A172 (cell line): ENCODE measurements at regions not wholly inside any gene's neighbourhood (a gene's known extent, or its start where the extent isn't known, plus 50 kb on each side); places are given as distances from the start of the nearest gene placed in this dataset.

Experiments
- DNase-seq: peaks from one replicate; pipeline ENCODE4 v3.0.0-alpha.2; 2015; ENCODE audit warnings: low spot score

DNA sequence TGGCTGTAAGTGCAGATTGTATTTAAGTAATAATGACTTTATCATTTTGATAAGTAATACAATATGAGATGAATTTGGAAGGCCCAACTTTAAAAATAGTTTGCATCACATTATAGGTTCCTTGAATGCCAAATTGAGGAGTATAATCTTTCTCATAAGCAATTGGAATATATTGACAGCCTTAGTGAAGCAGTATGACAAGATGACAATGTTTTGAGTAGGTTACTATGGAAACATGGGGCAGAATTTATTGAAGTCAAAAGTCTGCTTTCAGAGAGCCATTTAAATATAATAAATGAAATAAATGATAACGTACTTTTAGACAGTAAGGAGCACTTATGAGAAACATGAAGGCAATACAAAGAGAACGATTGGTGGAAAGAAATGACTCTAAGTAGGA, 776.4 kb downstream of the TECRL start:
- no peak for DNase-seq

DNA sequence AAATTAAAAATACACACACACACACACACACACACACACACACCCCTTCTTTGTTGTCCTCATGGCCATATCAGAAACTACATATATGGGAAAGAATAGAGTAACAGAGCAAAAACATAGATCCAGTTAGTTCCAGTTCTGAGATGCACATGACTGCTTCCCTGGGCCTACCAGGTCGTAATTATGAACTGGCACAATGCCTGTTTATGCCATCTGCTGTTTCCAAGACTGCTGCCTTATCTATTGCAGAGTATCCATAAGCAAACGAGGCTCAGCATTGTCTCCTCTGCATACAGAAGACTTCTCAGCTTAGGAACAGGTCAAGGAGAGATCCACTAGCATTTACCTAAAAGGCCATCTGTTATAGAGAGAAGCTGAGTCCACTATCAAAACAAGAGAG, 789.0 kb downstream of the TECRL start:
- no peak for DNase-seq

GRCh38 chr4:63619771-63620170, 789.5 kb downstream of the TECRL start:
- DNase-seq, result no peak

DNA sequence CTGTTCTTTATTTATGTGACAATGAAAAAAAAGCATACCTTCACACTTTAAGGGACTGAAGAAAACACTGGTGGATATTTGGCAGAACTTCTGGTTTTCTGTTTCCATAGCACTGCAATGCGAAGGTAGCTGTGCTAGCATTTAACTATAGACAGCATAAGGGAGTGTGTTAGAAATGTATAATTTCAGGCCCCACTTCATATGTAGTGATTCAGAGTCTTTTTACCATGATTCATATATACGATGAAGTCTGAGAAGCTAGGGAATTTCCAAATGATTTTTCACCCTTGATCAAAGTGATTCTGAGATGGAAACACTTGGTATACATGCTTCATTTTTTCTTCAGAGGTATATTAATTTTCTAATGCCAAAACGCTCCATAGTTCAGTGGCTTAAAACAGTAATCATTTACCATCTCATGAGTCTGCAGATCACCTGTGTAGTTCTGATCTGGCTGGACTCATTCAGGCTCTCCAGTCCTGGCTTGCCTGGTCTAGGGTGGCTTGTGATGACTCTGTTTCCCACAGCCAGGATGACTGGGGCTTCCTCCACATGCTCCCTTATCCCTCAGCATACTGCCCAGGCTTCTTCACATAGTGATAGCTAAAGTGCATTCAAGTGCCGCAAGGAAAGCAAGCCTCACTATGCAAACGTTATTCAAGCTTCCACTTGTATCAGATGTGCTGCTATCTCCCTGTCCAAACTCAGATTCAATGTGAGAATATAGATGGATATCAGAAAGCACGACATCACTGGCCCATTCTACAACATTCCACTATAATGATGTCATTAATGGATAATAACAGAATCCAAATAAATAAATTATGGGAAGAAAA, 790.1 kb downstream of the TECRL start:
- no peak for DNase-seq

- no peak for DNase-seq
Observed at GRCh38 chr4:63607169-63607872, 801.9 kb downstream of the TECRL start.

GRCh38 chr4:63589796-63590195, 819.5 kb downstream of the TECRL start:
- DNase-seq, result no peak

DNA sequence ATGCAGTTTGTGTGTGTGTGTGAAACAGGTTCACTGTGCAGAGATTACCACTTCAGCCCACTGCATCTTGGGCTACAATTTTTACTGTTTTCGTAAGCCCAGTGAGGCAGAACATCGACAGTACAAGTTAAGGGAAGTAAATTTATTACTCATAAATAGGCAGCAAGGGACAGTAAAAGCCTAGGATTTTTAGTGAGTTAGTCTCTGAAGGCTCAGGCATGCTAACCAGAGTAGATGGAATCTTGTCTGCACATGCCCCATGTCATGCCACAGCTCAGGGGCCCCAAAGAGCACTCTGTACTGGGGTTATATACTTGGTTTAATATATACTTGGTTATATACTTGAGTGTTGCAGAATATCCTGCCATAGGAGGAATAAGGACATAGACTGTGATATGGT, 825.7 kb downstream of the TECRL start:
- no peak for DNase-seq

GRCh38 chr4:63583007-63583406, 826.2 kb downstream of the TECRL start:
- no peak for DNase-seq

- DNase-seq, result no peak
Observed at GRCh38 chr4:63580796-63581475, 828.3 kb downstream of the TECRL start.

DNA sequence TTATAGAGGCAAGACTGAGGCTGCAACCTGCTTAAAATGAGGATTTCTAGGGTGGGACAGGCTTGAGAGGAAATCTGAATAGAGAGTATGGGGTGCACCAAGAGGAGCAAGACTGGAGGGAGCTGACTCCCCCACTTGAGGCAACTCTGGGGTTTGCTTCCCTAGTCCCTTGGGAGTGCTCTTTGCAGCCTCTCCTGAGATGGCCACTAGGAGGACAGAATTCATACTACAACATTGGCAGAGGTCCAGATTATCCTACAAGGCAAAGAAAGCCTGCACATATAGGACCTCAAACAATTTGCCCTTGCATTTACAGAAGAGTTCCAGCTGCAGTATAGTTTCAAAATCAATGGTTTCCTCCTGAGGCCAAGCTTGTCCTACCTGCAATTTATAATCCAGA, 830.9 kb downstream of the TECRL start:
- no peak for DNase-seq

DNA sequence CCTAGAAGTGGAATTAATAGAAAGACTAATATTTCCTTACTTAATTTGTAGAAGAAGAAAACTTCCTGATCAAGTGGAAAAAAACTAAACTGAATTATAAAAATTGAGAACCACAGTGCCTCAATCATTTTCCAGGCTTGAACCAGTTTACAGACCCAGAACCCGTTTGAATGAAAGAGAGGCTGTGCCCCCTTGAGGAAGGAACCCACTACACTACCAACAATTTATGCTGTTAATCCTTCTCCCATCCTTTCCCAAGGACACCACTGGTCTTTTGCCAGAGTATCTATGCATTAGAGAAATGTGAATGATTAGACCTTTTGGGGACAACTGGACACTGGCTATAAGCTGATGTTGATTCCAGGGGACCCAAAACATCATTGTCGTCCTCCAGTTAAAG, 842.6 kb downstream of the TECRL start:
- DNase-seq, result no peak

DNA sequence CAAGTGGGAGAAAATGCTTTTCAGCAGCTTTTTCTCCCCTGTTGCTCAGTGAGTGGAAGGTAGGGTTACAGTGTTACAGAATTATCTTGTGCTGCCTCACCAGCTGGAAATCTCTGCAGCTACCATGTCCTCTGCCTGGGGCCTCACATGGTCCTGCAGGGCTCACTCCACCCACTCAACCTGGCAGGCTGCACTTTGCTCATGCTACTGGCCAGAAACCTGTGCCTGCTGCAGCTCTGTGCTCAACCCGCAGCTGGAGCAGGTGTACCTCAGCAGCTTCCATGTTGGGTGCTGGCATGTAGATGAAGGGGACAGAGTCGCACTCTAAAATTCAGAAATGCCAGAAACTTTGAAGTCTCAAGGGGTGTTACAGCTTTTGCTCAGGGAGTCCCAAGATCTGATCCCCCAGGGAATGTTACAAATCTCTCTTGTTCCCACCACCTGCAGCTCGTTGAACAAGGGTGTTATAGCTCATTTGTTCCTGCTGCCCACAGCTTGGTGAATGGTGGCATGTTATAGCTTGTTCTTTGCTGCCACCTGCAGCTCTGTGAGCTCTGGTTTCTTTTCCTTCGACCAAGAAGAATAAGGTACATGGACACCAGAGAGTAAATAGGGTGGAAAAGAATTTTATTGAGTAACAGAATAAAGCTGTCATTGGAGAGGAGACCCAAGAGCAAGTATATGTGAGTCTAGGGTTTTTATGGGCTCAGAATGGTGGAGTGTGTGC, 845.8 kb downstream of the TECRL start:
- DNase-seq, result no peak

DNA sequence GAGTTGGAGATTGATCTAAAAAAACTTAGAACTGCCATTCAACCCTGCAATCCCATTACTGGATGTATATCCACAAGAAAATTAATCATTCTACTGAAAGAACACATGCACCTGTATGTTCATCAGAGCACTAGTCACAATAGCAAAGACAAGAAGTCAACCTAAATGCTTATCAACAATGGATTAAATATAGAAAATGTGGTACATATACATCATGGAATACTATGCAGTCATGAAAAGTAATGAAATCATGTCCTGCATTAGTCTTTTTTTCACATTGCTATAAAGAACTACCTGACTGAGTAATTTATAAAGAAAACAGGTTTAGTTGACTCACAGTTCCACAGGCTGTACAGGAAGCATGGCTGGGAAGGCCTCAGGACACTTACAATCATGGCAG, 850.5 kb downstream of the TECRL start:
- no peak for DNase-seq

DNA sequence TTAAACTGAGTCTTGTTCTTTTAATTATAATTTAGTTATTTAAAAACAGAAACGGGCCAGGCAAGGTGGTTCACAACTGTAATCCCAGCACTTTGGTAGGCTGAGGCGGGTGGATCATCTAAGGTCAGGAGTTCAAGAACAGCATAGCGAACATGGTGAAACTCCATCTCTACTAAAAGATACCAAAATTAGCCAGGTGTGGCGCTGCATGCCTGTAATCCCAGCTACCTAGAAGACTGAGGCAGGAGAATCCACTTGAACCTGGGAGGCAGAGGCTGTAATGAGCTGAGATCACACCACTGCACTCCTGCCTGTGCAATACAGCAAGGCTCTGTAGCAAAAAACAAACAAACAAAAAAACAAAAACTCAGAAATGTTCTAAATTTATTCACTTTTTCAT, 852.9 kb downstream of the TECRL start:
- no peak for DNase-seq

- no peak for DNase-seq
Observed at GRCh38 chr4:63553123-63553522, 856.1 kb downstream of the TECRL start.

DNA sequence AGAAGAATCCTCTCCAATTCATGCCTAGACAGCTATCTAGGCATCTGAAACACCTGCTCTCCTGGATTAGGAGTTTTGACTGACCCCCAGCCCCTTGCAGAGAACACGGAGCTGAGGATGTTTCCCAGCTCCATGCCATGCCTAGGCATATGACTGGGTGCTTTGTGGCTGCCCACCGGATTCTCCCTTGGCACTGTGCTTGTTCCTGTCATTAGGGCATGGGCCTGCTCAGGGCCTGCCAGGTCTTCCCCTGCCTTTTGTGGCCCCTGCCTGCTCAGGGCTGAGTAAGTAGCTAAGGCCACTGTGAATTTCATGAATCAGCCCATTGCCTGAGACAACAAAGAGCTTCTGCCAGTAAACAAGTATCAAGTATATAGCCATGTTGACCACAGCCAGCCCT, 867.4 kb downstream of the TECRL start:
- DNase-seq, result no peak

GRCh38 chr4:63529581-63530337, 879.5 kb downstream of the TECRL start:
- DNase-seq, result no peak

GRCh38 chr4:63528256-63528991, 880.8 kb downstream of the TECRL start:
- DNase-seq, result no peak

DNA sequence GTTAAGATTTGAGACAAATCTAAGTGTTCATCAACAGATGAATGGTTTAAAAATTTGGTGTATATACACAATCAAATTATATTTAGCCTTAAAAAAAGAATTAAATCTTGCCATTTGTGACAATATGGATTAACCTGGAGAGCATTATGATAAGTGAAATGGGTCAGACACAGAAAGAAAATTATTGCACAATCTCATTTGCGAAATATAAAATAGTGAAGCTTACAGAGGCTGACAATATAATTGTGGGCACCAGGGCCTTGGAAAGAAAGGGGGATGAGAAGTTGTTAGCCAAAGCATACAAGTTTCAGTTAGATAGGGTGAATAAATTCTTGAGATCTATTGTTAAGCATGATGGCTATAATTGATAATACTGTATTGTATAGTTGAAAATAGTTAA, 883.0 kb downstream of the TECRL start:
- DNase-seq, result no peak

DNA sequence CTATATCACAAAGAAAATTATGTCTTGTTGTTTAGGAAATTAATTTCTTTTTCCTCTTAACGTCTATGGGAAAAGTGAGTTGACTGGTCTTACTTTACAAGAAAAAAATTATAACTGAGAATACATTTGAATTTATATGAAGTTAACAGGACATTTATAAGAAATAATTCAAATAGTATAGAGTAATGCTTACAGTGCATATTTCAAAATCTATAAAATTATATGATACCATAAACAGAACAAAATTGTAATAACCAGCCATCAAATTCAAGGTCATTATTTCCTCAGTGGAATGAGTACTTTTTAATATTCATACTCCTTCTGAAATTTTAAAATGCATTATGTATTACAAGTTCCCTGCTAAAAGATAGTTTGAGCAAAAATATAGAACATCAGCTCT, 884.5 kb downstream of the TECRL start:
- DNase-seq, result no peak
